HEK293 (cell line): ENCODE measurements at regions not wholly inside any gene's neighbourhood (a gene's known extent, or its start where the extent isn't known, plus 50 kb on each side); places are given as distances from the start of the nearest gene placed in this dataset.

Experiments used
- CTCF ChIA-PET: fragments of 350-600 bp; formaldehyde crosslinking; extraction: SDS; loops from one replicate; lab custom pipeline; 2021; ENCODE audit warnings: antibody characterized with exemption; lab: Yijun Ruan, JAX
- POLR2A ChIA-PET: fragments of 300-600 bp; formaldehyde crosslinking; extraction: SDS; loops from one replicate; lab custom pipeline; 2020; ENCODE audit warnings: antibody characterized with exemption, inconsistent platforms; lab: Yijun Ruan, JAX
- H3K27ac ChIP-seq: fragments of 200-500 bp; sonication (Bioruptor generic); 2 replicates; pipeline ENCODE4 v1.5.1; 2014; ENCODE audit warnings: low read depth, low read length, control low read depth, inconsistent platforms; ENCODE audit errors: extremely low read depth
- H3K36me3 ChIP-seq, 2 experiments: fragments of 200-500 bp in 1 of 2; sonication (Bioruptor generic) in 1 of 2; 1 replicate in 1 of 2; 2 replicates in 1 of 2; pipeline ENCODE4 v1.5.1; 2014 to 2017; ENCODE audit warnings: inconsistent platforms in 2 of 2, low read length in 2 of 2; ENCODE audit not compliant: control insufficient read depth in 2 of 2, insufficient read depth in 1 of 2
- H3K4me1 ChIP-seq: fragments of 200-500 bp; sonication (Bioruptor generic); 2 replicates; pipeline ENCODE4 v1.5.1; 2014; ENCODE audit warnings: mild to moderate bottlenecking, low read length, inconsistent platforms; ENCODE audit not compliant: control insufficient read depth, insufficient read depth
- H3K4me3 ChIP-seq: 2 replicates; pipeline ENCODE4 v1.5.1; 2011; ENCODE audit warnings: low read depth, mild to moderate bottlenecking, control low read depth, low read length, moderate library complexity
- H3K9me3 ChIP-seq: fragments of 200-500 bp; sonication (Bioruptor generic); 2 replicates; pipeline ENCODE4 v1.5.1; 2014; ENCODE audit warnings: low read depth, low read length, inconsistent platforms; ENCODE audit not compliant: control insufficient read depth, insufficient read depth
- EGR2 ChIP-seq: fragments of 450-650 bp; formaldehyde crosslinking; IDR thresholded peaks from 2 replicates; pipeline ENCODE4 v1.5.1; 2016; ENCODE audit warnings: low read depth, missing biosample characterization, missing genetic modification characterization
- GLI2 ChIP-seq: fragments of 450-650 bp; formaldehyde crosslinking; IDR thresholded peaks from 2 replicates; pipeline ENCODE4; 2017; ENCODE audit warnings: missing biosample characterization, missing genetic modification characterization, low read depth, borderline replicate concordance
- HOXC10 ChIP-seq: sonication (generic); formaldehyde crosslinking; IDR thresholded peaks from 2 replicates; pipeline ENCODE4 v1.8.1; 2023; ENCODE audit warnings: mild to moderate bottlenecking, missing genetic modification reagents
- TCF7L2 ChIP-seq: IDR thresholded peaks from 2 replicates; pipeline ENCODE4 v1.6.1; 2011; ENCODE audit warnings: low read depth, mild to moderate bottlenecking, inconsistent platforms, low read length, moderate library complexity, borderline replicate concordance
- YY1 ChIP-seq: fragments of 450-650 bp; formaldehyde crosslinking; IDR thresholded peaks from 2 replicates; pipeline ENCODE4 v1.5.1; 2018; ENCODE audit warnings: missing biosample characterization, missing genetic modification characterization
- ZNF133 ChIP-seq: fragments of 450-650 bp; formaldehyde crosslinking; IDR thresholded peaks from 2 replicates; pipeline ENCODE4 v1.5.1; 2016; ENCODE audit warnings: missing biosample characterization, missing genetic modification characterization
- ZNF146 ChIP-seq: fragments of 450-650 bp; formaldehyde crosslinking; IDR thresholded peaks from 2 replicates; pipeline ENCODE4 v1.5.1; 2016; ENCODE audit warnings: missing biosample characterization, missing genetic modification characterization
- ZNF157 ChIP-seq: fragments of 450-650 bp; formaldehyde crosslinking; IDR thresholded peaks from 2 replicates; pipeline ENCODE4 v1.5.1; 2016; ENCODE audit warnings: missing biosample characterization, missing genetic modification characterization
- ZNF211 ChIP-seq: fragments of 450-650 bp; formaldehyde crosslinking; IDR thresholded peaks from 2 replicates; pipeline ENCODE4 v1.5.1; 2016; ENCODE audit warnings: low read depth, missing biosample characterization, missing genetic modification characterization
- ZNF214 ChIP-seq: fragments of 450-650 bp; formaldehyde crosslinking; IDR thresholded peaks from 2 replicates; pipeline ENCODE4 v1.5.1; 2017; ENCODE audit warnings: missing biosample characterization, mild to moderate bottlenecking, missing genetic modification characterization, borderline replicate concordance
- ZNF366 ChIP-seq: fragments of 450-650 bp; formaldehyde crosslinking; conservative IDR thresholded peaks from 2 replicates; pipeline ENCODE4 v1.5.1; 2016; ENCODE audit warnings: missing biosample characterization, missing genetic modification characterization
- ZNF37A ChIP-seq: fragments of 450-650 bp; IDR thresholded peaks from 2 replicates; pipeline ENCODE4 v1.5.1; 2018; ENCODE audit warnings: missing biosample characterization, missing genetic modification characterization
- ZNF394 ChIP-seq: fragments of 450-650 bp; formaldehyde crosslinking; IDR thresholded peaks from 2 replicates; pipeline ENCODE4 v1.5.1; 2016; ENCODE audit warnings: missing biosample characterization, missing genetic modification characterization, mild to moderate bottlenecking, moderate library complexity, borderline replicate concordance
- ZNF473 ChIP-seq: fragments of 450-650 bp; formaldehyde crosslinking; IDR thresholded peaks from 2 replicates; pipeline ENCODE4 v1.5.1; 2017; ENCODE audit warnings: missing biosample characterization, missing genetic modification characterization
- ZNF513 ChIP-seq: fragments of 450-650 bp; IDR thresholded peaks from 2 replicates; pipeline ENCODE4 v1.5.1; 2018; ENCODE audit warnings: missing biosample characterization, missing genetic modification characterization
- ZNF544 ChIP-seq: fragments of 450-650 bp; formaldehyde crosslinking; IDR thresholded peaks from 2 replicates; pipeline ENCODE4 v1.5.0; 2017; ENCODE audit warnings: missing biosample characterization, missing genetic modification characterization
- ZNF555 ChIP-seq: fragments of 450-650 bp; formaldehyde crosslinking; conservative IDR thresholded peaks from 2 replicates; pipeline ENCODE4 v1.5.1; 2017; ENCODE audit warnings: missing biosample characterization, mild to moderate bottlenecking, missing genetic modification characterization, inconsistent platforms
- ZNF610 ChIP-seq: fragments of 450-650 bp; formaldehyde crosslinking; IDR thresholded peaks from 2 replicates; pipeline ENCODE4 v1.5.1; 2016; ENCODE audit warnings: missing biosample characterization, missing genetic modification characterization, borderline replicate concordance
- ZNF621 ChIP-seq: fragments of 450-650 bp; formaldehyde crosslinking; IDR thresholded peaks from 2 replicates; pipeline ENCODE4 v1.5.1; 2017; ENCODE audit warnings: missing biosample characterization, missing genetic modification characterization
- ZNF670 ChIP-seq: fragments of 450-650 bp; formaldehyde crosslinking; IDR thresholded peaks from 2 replicates; pipeline ENCODE4 v1.5.1; 2016; ENCODE audit warnings: missing biosample characterization, missing genetic modification characterization, low read depth
- ZNF776 ChIP-seq: fragments of 450-650 bp; formaldehyde crosslinking; IDR thresholded peaks from 2 replicates; pipeline ENCODE4 v1.5.0; 2017; ENCODE audit warnings: missing biosample characterization, missing genetic modification characterization, borderline replicate concordance
- ZNF785 ChIP-seq: fragments of 450-650 bp; formaldehyde crosslinking; IDR thresholded peaks from 2 replicates; pipeline ENCODE4 v1.5.1; 2016; ENCODE audit warnings: missing biosample characterization, missing genetic modification characterization
- ZNF791 ChIP-seq: fragments of 450-650 bp; formaldehyde crosslinking; IDR thresholded peaks from 2 replicates; pipeline ENCODE4 v1.5.1; 2016; ENCODE audit warnings: missing biosample characterization, missing genetic modification characterization
- TF ChIP-seq, protein P1 (sequence below): fragments of 450-650 bp; formaldehyde crosslinking; IDR thresholded peaks from 2 replicates; pipeline ENCODE4 v1.5.1; 2016; ENCODE audit warnings: missing biosample characterization, missing genetic modification characterization
- TF ChIP-seq, protein P2 (sequence below): fragments of 450-650 bp; formaldehyde crosslinking; IDR thresholded peaks from 2 replicates; pipeline ENCODE4 v1.5.1; 2016; ENCODE audit warnings: missing biosample characterization, missing genetic modification characterization
- TF ChIP-seq, protein P3 (sequence below): fragments of 450-650 bp; formaldehyde crosslinking; IDR thresholded peaks from 2 replicates; pipeline ENCODE4; 2016; ENCODE audit warnings: missing biosample characterization, missing genetic modification characterization

- POLR2A ChIA-PET, result no interaction called here
Measured at GRCh38 chr15:99921101-99921500, 187.9 kb upstream of the LYSMD4 start.

DNA sequence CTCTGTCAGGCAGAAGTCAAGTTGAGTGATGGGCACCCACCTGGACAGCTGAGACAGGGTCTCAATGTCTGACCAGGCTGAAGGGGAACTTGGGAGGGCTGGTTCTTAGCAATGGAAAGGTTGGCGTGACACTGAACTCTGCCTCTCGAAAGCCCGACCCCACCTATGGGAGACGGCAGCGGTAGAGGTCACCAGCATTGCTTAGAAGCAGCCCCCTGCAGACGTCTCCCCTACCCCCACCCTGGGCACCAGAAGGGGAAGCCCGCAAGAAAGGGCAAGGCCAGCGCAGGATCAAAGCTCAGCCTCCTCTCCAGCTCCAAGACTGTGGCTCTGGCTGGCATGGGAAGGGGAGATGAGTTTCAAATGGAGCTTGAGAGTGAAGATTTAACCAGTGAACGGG is 184.8 kb upstream of the LYSMD4 start:
- no peaks in the 10 kb centered on the region for H3K4me1 ChIP-seq
- CTCF ChIA-PET, result interaction anchor here (0.6 kb wide), 1 partner anchor 458 kb away, joined by 4 read pairs; no protein-coding TSS in a partner anchor
- POLR2A ChIA-PET, result no interaction called here
- no peak overlapping the region for H3K27ac ChIP-seq
- no peaks in the 10 kb centered on the region for H3K9me3 ChIP-seq
- no peak overlapping the region for H3K4me3 ChIP-seq
- TF ChIP-seq ZNF146 (no peak), ZNF544 (tag by site-specific recombination) (no peak), ZNF157 (no peak), EGR2 (tag by site-specific recombination) (no peak)
- TF ChIP-seq, protein P1, sequence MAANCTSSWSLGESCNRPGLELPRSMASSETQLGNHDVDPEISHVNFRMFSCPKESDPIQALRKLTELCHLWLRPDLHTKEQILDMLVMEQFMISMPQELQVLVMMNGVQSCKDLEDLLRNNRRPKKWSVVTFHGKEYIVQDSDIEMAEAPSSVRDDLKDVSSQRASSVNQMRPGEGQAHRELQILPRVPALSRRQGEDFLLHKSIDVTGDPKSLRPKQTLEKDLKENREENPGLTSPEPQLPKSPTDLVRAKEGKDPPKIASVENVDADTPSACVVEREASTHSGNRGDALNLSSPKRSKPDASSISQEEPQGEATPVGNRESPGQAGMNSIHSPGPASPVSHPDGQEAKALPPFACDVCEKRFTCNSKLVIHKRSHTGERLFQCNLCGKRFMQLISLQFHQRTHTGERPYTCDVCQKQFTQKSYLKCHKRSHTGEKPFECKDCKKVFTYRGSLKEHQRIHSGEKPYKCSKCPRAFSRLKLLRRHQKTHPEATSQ (tag by site-specific recombination), result no peak
- no peaks in the 10 kb centered on the region for H3K36me3 ChIP-seq

More at GRCh38 chr15:99921101-99921500, 187.9 kb upstream of the LYSMD4 start:
- no peak overlapping the region for H3K27ac ChIP-seq
- TF ChIP-seq ZNF366 (tag by site-specific recombination) (no peak), EGR2 (tag by site-specific recombination) (no peak), ZNF785 (tag by site-specific recombination) (no peak), ZNF544 (tag by site-specific recombination) (no peak), ZNF670 (no peak), YY1 (tag by site-specific recombination) (no peak), ZNF555 (tag by site-specific recombination) (no peak), ZNF610 (no peak), ZNF214 (tag by site-specific recombination) (no peak)
- no peak overlapping the region for H3K4me3 ChIP-seq
- H3K4me1 ChIP-seq, result no peaks in the 10 kb centered on the region
- no peaks in the 10 kb centered on the region for H3K9me3 ChIP-seq
- CTCF ChIA-PET, result no interaction called here
- no peaks in the 10 kb centered on the region for H3K36me3 ChIP-seq

GRCh38 chr15:99917252-99917651 is 184.0 kb upstream of the LYSMD4 start:
- H3K27ac ChIP-seq, result no peak overlapping the region
- H3K36me3 ChIP-seq, result no peaks in the 10 kb centered on the region
- CTCF ChIA-PET, result no interaction called here
- H3K9me3 ChIP-seq, result no peaks in the 10 kb centered on the region
- POLR2A ChIA-PET, result no interaction called here
- no peak overlapping the region for H3K4me3 ChIP-seq
- no peak for TF ChIP-seq ZNF785 (tag by site-specific recombination)
- no peak for TF ChIP-seq ZNF776
- TF ChIP-seq HOXC10 (CRISPR knock-in tag), result no peak
- TF ChIP-seq, protein P2, sequence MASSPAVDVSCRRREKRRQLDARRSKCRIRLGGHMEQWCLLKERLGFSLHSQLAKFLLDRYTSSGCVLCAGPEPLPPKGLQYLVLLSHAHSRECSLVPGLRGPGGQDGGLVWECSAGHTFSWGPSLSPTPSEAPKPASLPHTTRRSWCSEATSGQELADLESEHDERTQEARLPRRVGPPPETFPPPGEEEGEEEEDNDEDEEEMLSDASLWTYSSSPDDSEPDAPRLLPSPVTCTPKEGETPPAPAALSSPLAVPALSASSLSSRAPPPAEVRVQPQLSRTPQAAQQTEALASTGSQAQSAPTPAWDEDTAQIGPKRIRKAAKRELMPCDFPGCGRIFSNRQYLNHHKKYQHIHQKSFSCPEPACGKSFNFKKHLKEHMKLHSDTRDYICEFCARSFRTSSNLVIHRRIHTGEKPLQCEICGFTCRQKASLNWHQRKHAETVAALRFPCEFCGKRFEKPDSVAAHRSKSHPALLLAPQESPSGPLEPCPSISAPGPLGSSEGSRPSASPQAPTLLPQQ, result no peak
- no peak for TF ChIP-seq ZNF394 (tag by site-specific recombination)
- TF ChIP-seq ZNF791 (tag by site-specific recombination), result no peak
- no peak for TF ChIP-seq ZNF621
- no peak for TF ChIP-seq ZNF133 (tag by site-specific recombination)
- TF ChIP-seq GLI2, result no peak
- TF ChIP-seq TCF7L2, result no peak
- TF ChIP-seq ZNF513 (tag by site-specific recombination), result no peak
- no peak for TF ChIP-seq ZNF37A (tag by site-specific recombination)
- TF ChIP-seq, protein P3, sequence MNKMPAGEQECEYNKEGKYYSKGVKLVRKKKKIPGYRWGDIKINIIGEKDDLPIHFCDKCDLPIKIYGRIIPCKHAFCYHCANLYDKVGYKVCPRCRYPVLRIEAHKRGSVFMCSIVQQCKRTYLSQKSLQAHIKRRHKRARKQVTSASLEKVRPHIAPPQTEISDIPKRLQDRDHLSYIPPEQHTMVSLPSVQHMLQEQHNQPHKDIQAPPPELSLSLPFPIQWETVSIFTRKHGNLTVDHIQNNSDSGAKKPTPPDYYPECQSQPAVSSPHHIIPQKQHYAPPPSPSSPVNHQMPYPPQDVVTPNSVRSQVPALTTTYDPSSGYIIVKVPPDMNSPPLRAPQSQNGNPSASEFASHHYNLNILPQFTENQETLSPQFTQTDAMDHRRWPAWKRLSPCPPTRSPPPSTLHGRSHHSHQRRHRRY, result no peak
- TF ChIP-seq EGR2 (tag by site-specific recombination), result no peak
- TF ChIP-seq ZNF473 (tag by site-specific recombination), result no peak
- TF ChIP-seq ZNF211 (tag by site-specific recombination), result no peak
- no peaks in the 10 kb centered on the region for H3K4me1 ChIP-seq
